B cell (primary cell): ENCODE measurements at regions not wholly inside any gene's neighbourhood (a gene's known extent, or its start where the extent isn't known, plus 50 kb on each side); places are given as distances from the start of the nearest gene placed in this dataset.

Experiments used
- ATAC-seq: fragments of 200-7000 bp; cut with Tn5 transposase; one replicate; pipeline ENCODE4 v1.10.0; 2021; ENCODE audit warnings: low read depth, mild to moderate bottlenecking, moderate number of reproducible peaks, moderate library complexity
- CTCF ChIA-PET: fragments of 350-600 bp; sonication (Branson Sonifier 250); formaldehyde crosslinking; loops from one replicate; lab custom pipeline; 2021; ENCODE audit warnings: antibody characterized with exemption, inconsistent platforms; lab: Charles Lee
- POLR2A ChIA-PET: fragments of 350-600 bp; sonication (Branson Sonifier 250); formaldehyde crosslinking; loops from one replicate; lab custom pipeline; 2021; ENCODE audit warnings: antibody characterized with exemption; lab: Charles Lee
- DNase-seq: peaks from one replicate; pipeline ENCODE4 v3.0.0; 2013
- H2AFZ ChIP-seq: 2 replicates; pipeline ENCODE4 v1.6.1; 2012; ENCODE audit warnings: mild to moderate bottlenecking, low read depth, low read length; ENCODE audit not compliant: insufficient read depth, poor library complexity, severe bottlenecking
- H3K27ac ChIP-seq, 2 donors: 1 replicate in 1 of 2; 2 replicates in 1 of 2; pipeline ENCODE4 v1.5.1; 2012 to 2013; ENCODE audit warnings: low read length in 2 of 2, mild to moderate bottlenecking in 2 of 2, moderate library complexity in 1 of 2
- H3K27me3 ChIP-seq, 4 experiments: fragments of 200-600 bp in 1 of 4; sonication (generic) in 1 of 4; replicated peaks in 1 of 4; 1 replicate in 2 of 4; 2 replicates in 2 of 4; pipeline versions ENCODE4 v1.6.1 to v1.7.0; 2013 to 2016; ENCODE audit warnings: low read length in 3 of 4, mild to moderate bottlenecking in 2 of 4, mixed read lengths in 1 of 4, moderate library complexity in 1 of 4; ENCODE audit not compliant: insufficient read depth in 4 of 4, control insufficient read depth in 3 of 4; ENCODE audit errors: control extremely low read depth in 1 of 4
- H3K36me3 ChIP-seq, 2 experiments: replicated peaks in 1 of 2; 1 replicate in 1 of 2; 2 replicates in 1 of 2; pipeline versions ENCODE4 v1.6.1 to v1.7.1; 2013; ENCODE audit warnings: low read length in 1 of 2; ENCODE audit not compliant: insufficient read depth in 2 of 2, control insufficient read depth in 1 of 2; ENCODE audit errors: control extremely low read depth in 1 of 2, extremely low read depth in 1 of 2
- H3K4me1 ChIP-seq, 2 donors: fragments of 200-600 bp in 1 of 2; sonication (generic) in 1 of 2; 1 replicate in 1 of 2; 2 replicates in 1 of 2; pipeline versions ENCODE4 v1.5.1 to v1.6.1; 2013 to 2017; ENCODE audit warnings: low read length in 2 of 2; ENCODE audit not compliant: control insufficient read depth in 2 of 2, insufficient read depth in 2 of 2
- H3K4me2 ChIP-seq: replicated peaks from 2 replicates; pipeline ENCODE3; 2012; ENCODE audit warnings: mild to moderate bottlenecking, low read depth, low read length; ENCODE audit not compliant: poor library complexity, severe bottlenecking
- H3K4me3 ChIP-seq, 5 experiments: fragments of 200-600 bp in 1 of 5; sonication (generic) in 1 of 5; 1 replicate in 3 of 5; 2 replicates in 2 of 5; pipeline versions ENCODE4 v1.5.1 to v1.7.0; 2011 to 2016; ENCODE audit warnings: low read length in 4 of 5, mild to moderate bottlenecking in 4 of 5, low read depth in 2 of 5, control low read depth in 1 of 5, moderate library complexity in 1 of 5; ENCODE audit not compliant: insufficient read depth in 1 of 5; ENCODE audit errors: control extremely low read depth in 1 of 5, extremely low read depth in 1 of 5
- H3K79me2 ChIP-seq: fragments of 200-600 bp; sonication (generic); one replicate; pipeline ENCODE4 v1.6.0; 2016; ENCODE audit warnings: low read length; ENCODE audit not compliant: control insufficient read depth, insufficient read depth
- H3K9ac ChIP-seq: fragments of 200-600 bp; sonication (generic); 2 replicates; pipeline ENCODE4 v1.6.1; 2017; ENCODE audit warnings: mild to moderate bottlenecking, low read length, moderate library complexity
- H3K9me3 ChIP-seq, 3 donors: one replicate each; pipeline versions ENCODE4 v1.6.1 to v1.7.1; 2013; ENCODE audit warnings: low read length in 2 of 3; ENCODE audit not compliant: control insufficient read depth in 2 of 3, insufficient read depth in 1 of 3; ENCODE audit errors: control extremely low read depth in 1 of 3
- H4K20me1 ChIP-seq: 2 replicates; pipeline ENCODE4 v1.6.0; 2012; ENCODE audit warnings: mild to moderate bottlenecking, low read length; ENCODE audit not compliant: insufficient read depth, control insufficient read depth, poor library complexity, severe bottlenecking
- H3K27ac Mint-ChIP-seq: one replicate; pipeline ENCODE4 v1.8.0; 2021; ENCODE audit warnings: mixed read lengths
- H3K27me3 Mint-ChIP-seq: one replicate; pipeline ENCODE4 v1.8.0; 2021; ENCODE audit warnings: mixed read lengths
- H3K4me1 Mint-ChIP-seq: one replicate; pipeline ENCODE4 v1.8.0; 2021; ENCODE audit warnings: mixed read lengths
- H3K4me3 Mint-ChIP-seq: one replicate; pipeline ENCODE4 v1.8.0; 2021; ENCODE audit warnings: mixed read lengths
- H3K9me3 Mint-ChIP-seq: one replicate; pipeline ENCODE4 v1.8.0; 2022; ENCODE audit warnings: mixed read lengths; ENCODE audit not compliant: insufficient read depth
- CTCF ChIP-seq: fragments of 200-600 bp; IDR thresholded peaks from one replicate; pipeline ENCODE4 v1.8.0; 2022; ENCODE audit warnings: antibody characterized with exemption, mild to moderate bottlenecking
- EZH2 ChIP-seq: IDR thresholded peaks from 2 replicates; pipeline ENCODE4 v1.6.1; 2012; ENCODE audit warnings: borderline replicate concordance, low read depth, mild to moderate bottlenecking, moderate library complexity, low read length; ENCODE audit not compliant: insufficient read depth, poor library complexity, severe bottlenecking
- WGBS: methylation state at CpG from one replicate; pipeline ENCODE4 v1.1.5; 2013; ENCODE audit warnings: missing lambda C conversion rate; ENCODE audit not compliant: insufficient coverage; 5-methylcytosine and 5-hydroxymethylcytosine counted together
- intact Hi-C: fragments of 100-400 bp; cut with micrococcal nuclease; formaldehyde crosslinking; loops from one replicate; pipeline ENCODE4 v1.10.0; 2022

GRCh38 chr12:46946137-46946536 lies 120.3 kb upstream of the SLC38A4 start:
- H3K4me3 Mint-ChIP-seq = no peak overlapping the region
- no CpG with 5 or more reads among the region's 2 CpGs for WGBS
- intact Hi-C loops = no loop called here
- H3K9me3 Mint-ChIP-seq = no peaks in the 10 kb centered on the region
- no peak for ATAC-seq
- no peak overlapping the region for H3K27ac ChIP-seq
- peaks cover 2% of the 10 kb centered on the region for H3K27me3 Mint-ChIP-seq
- no peak overlapping the region for H2AFZ ChIP-seq
- TF ChIP-seq EZH2 = no peak
- no peak for TF ChIP-seq CTCF
- H3K9me3 ChIP-seq = no peaks in the 10 kb centered on the region
- H3K9ac ChIP-seq = no peak overlapping the region
- no peaks in the 10 kb centered on the region for H3K79me2 ChIP-seq
- no peaks in the 10 kb centered on the region for H3K4me1 ChIP-seq
- no peaks in the 10 kb centered on the region for H4K20me1 ChIP-seq
- DNase-seq = no peak
- no peak overlapping the region for H3K4me2 ChIP-seq
- H3K4me1 Mint-ChIP-seq = no peaks in the 10 kb centered on the region
- H3K36me3 ChIP-seq = no peaks in the 10 kb centered on the region
- ChIA-PET CTCF (no interaction called here), POLR2A (no interaction called here)
- H3K27ac Mint-ChIP-seq = no peak overlapping the region
- no peak overlapping the region for H3K4me3 ChIP-seq
- no peaks in the 10 kb centered on the region for H3K27me3 ChIP-seq

- Mint-ChIP-seq H3K27me3 (peaks cover 12% of the 10 kb centered on the region), H3K4me3 (no peak overlapping the region), H3K9me3 (no peaks in the 10 kb centered on the region), H3K27ac (no peak overlapping the region), H3K4me1 (no peaks in the 10 kb centered on the region)
- no peak overlapping the region for H3K9ac ChIP-seq
- no peaks in the 10 kb centered on the region for H3K36me3 ChIP-seq
- H2AFZ ChIP-seq = no peak overlapping the region
- H3K79me2 ChIP-seq = no peaks in the 10 kb centered on the region
- H3K9me3 ChIP-seq = no peaks in the 10 kb centered on the region
- intact Hi-C loops = no loop called here
- POLR2A ChIA-PET = no interaction called here
- H3K27me3 ChIP-seq = no peaks in the 10 kb centered on the region
- no peak overlapping the region for H3K4me3 ChIP-seq
- ATAC-seq (no peak), DNase-seq (no peak)
- no peaks in the 10 kb centered on the region for H3K4me1 ChIP-seq
- H3K27ac ChIP-seq = no peak overlapping the region
- H3K4me2 ChIP-seq = no peak overlapping the region
- TF ChIP-seq EZH2 = no peak
- TF ChIP-seq CTCF = no peak
- WGBS = no CpG with 5 or more reads among the region's 1 CpG
- CTCF ChIA-PET = interaction anchor here (1.1 kb wide), 1 partner anchor 36 kb away, joined by 3 read pairs; no protein-coding TSS in a partner anchor
- H4K20me1 ChIP-seq = no peaks in the 10 kb centered on the region
These were observed 123.2 kb upstream of the SLC38A4 start for GRCh38 chr12:46948936-46949545.
